ENCODE measurements at regions not wholly inside any gene's neighbourhood (a gene's known extent, or its start where the extent isn't known, plus 50 kb on each side); places are given as distances from the start of the nearest gene placed in this dataset.

DNA sequence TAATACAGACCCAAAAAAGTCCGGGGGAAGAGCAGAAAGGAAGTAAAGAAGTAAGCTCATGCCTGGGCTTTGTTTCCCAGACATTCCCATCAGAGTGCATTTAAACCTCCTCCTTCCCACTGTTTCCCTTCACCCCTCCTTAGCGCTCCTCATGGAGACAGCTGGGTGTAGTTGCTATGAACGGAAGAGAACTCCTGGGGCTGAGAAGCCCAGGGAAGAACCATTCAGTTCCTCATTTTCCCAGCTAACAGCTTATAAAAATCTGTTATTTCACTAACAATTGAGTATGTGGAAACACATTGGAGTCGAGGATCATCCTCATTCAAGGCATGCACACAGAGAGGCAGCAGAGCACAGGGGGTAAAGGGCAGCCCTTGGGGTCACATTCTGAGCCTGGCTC lies 299.3 kb downstream of the SHQ1 start:
- intact Hi-C loops (cut with micrococcal nuclease), result no loop called here
- Histone ChIP-seq H3K4me2 (replicated peaks; ENCODE audit: extremely low read depth, low read length, poor library complexity, severe bottlenecking) (peak overlapping the region; percentile 64), H4K20me1 (ENCODE audit: insufficient read depth, low read length) (no peaks in the 10 kb centered on the region), H3K27me3 (ENCODE audit: control insufficient read depth in 2 of 2, insufficient read depth in 2 of 2, low read length in 2 of 2) (no peaks in the 10 kb centered on the region), H3K4me1 (ENCODE audit: control insufficient read depth in 1 of 2, insufficient read depth in 2 of 2, low read length in 2 of 2) (peaks cover 18 to 19% of the 10 kb centered on the region in 2 donors), H3K27ac (ENCODE audit: low read depth in 1 of 2, low read length in 2 of 2) (no peak overlapping the region), H2AFZ (ENCODE audit: insufficient read depth, low read depth, low read length, poor library complexity, severe bottlenecking) (peak overlapping the region; percentile 41), H3K36me3 (replicated peaks in 1 of 2; ENCODE audit: control insufficient read depth in 1 of 2, insufficient read depth in 2 of 2, low read length in 2 of 2) (no peaks in the 10 kb centered on the region), H3K4me3 (replicated peaks in 1 of 3; ENCODE audit: low read depth in 2 of 3, low read length in 3 of 3) (no peak overlapping the region), H3K79me2 (ENCODE audit: insufficient read depth, low read length) (no peaks in the 10 kb centered on the region), H3K9ac (ENCODE audit: insufficient read depth, low read length, poor library complexity, severe bottlenecking) (no peak overlapping the region), H3K9me3 (replicated peaks in 1 of 2; ENCODE audit: control insufficient read depth in 1 of 2, insufficient read depth in 1 of 2, low read length in 2 of 2) (no peaks in the 10 kb centered on the region)
- H3K36me3 Mint-ChIP-seq, result no peaks in the 10 kb centered on the region
- no peak overlapping the region for H3K4me3 Mint-ChIP-seq
- WGBS (ENCODE audit: insufficient coverage), result 20% methylated on average over 1 of the region's 4 CpGs
- H3K9me3 Mint-ChIP-seq, result no peaks in the 10 kb centered on the region
- H3K27ac Mint-ChIP-seq, result no peak overlapping the region
- peaks cover 0 to 3% (median 3%) of the 10 kb centered on the region in 3 donors for H3K27me3 Mint-ChIP-seq (ENCODE audit: low read depth in 3 of 3)
- DNase-seq, result peak in 2 of 3 donors; percentile 24 to 27
- TF ChIP-seq, protein P1, sequence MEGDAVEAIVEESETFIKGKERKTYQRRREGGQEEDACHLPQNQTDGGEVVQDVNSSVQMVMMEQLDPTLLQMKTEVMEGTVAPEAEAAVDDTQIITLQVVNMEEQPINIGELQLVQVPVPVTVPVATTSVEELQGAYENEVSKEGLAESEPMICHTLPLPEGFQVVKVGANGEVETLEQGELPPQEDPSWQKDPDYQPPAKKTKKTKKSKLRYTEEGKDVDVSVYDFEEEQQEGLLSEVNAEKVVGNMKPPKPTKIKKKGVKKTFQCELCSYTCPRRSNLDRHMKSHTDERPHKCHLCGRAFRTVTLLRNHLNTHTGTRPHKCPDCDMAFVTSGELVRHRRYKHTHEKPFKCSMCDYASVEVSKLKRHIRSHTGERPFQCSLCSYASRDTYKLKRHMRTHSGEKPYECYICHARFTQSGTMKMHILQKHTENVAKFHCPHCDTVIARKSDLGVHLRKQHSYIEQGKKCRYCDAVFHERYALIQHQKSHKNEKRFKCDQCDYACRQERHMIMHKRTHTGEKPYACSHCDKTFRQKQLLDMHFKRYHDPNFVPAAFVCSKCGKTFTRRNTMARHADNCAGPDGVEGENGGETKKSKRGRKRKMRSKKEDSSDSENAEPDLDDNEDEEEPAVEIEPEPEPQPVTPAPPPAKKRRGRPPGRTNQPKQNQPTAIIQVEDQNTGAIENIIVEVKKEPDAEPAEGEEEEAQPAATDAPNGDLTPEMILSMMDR (IDR thresholded peaks at IDR 0.05), result no peak
- peaks cover 24% of the 10 kb centered on the region for H3K4me1 Mint-ChIP-seq

DNA sequence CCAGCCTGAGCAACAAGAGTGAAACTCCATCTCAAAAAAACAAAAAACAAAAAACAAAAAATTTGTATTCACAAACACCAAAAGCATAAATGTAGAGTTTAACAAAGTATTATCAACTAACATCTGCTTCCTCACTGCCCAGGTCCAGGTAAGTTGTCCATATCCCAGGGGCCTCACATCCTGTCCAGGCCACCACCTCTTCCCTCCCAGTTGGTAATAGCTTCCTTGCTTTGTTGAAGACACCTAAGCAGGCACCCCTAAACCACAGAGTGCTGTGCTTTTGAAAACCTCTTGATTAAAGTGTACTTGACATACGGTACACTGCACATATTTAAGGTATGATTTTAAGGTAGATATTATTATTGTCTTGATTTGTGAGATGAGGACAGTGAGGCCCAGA lies 299.8 kb downstream of the SHQ1 start:
- H3K27ac Mint-ChIP-seq, result peak overlapping the region in 1 of 7 donors; percentile 38
- H3K27ac ChIP-seq (ENCODE audit: low read depth in 1 of 2, low read length in 2 of 2), result no peak overlapping the region
- peaks cover 18 to 21% of the 10 kb centered on the region in 2 donors for H3K4me1 ChIP-seq (ENCODE audit: control insufficient read depth in 1 of 2, insufficient read depth in 2 of 2, low read length in 2 of 2)
- DNase-seq, result no peak
- peak overlapping the region; percentile 41 for H2AFZ ChIP-seq (ENCODE audit: insufficient read depth, low read depth, low read length, poor library complexity, severe bottlenecking)
- no peak overlapping the region for H3K4me3 Mint-ChIP-seq
- H4K20me1 ChIP-seq (ENCODE audit: insufficient read depth, low read length), result no peaks in the 10 kb centered on the region
- intact Hi-C loops (cut with micrococcal nuclease), result no loop called here
- no peak overlapping the region for H3K9ac ChIP-seq (ENCODE audit: insufficient read depth, low read length, poor library complexity, severe bottlenecking)
- H3K36me3 ChIP-seq (replicated peaks in 1 of 2; ENCODE audit: control insufficient read depth in 1 of 2, insufficient read depth in 2 of 2, low read length in 2 of 2), result no peaks in the 10 kb centered on the region
- no CpG with 5 or more reads among the region's 1 CpG for WGBS (ENCODE audit: insufficient coverage)
- TF ChIP-seq, protein P1 (IDR thresholded peaks at IDR 0.05), result no peak
- no peak overlapping the region for H3K4me2 ChIP-seq (replicated peaks; ENCODE audit: extremely low read depth, low read length, poor library complexity, severe bottlenecking)
- peaks cover 0 to 3% (median 3%) of the 10 kb centered on the region in 3 donors for H3K27me3 Mint-ChIP-seq (ENCODE audit: low read depth in 3 of 3)
- no peak overlapping the region for H3K4me3 ChIP-seq (replicated peaks in 1 of 3; ENCODE audit: low read depth in 2 of 3, low read length in 3 of 3)
- no peaks in the 10 kb centered on the region for H3K9me3 ChIP-seq (replicated peaks in 1 of 2; ENCODE audit: control insufficient read depth in 1 of 2, insufficient read depth in 1 of 2, low read length in 2 of 2)
- no peaks in the 10 kb centered on the region for H3K27me3 ChIP-seq (ENCODE audit: control insufficient read depth in 2 of 2, insufficient read depth in 2 of 2, low read length in 2 of 2)
- no peaks in the 10 kb centered on the region for H3K36me3 Mint-ChIP-seq
- H3K4me1 Mint-ChIP-seq, result peaks cover 24% of the 10 kb centered on the region
- no peaks in the 10 kb centered on the region for H3K79me2 ChIP-seq (ENCODE audit: insufficient read depth, low read length)
- H3K9me3 Mint-ChIP-seq, result no peaks in the 10 kb centered on the region
